GM19043 (cell line): ENCODE measurements at regions not wholly inside any gene's neighbourhood (a gene's known extent, or its start where the extent isn't known, plus 50 kb on each side); places are given as distances from the start of the nearest gene placed in this dataset.

Experiments used
- ATAC-seq: cut with Tn5 transposase; IDR thresholded peaks from one replicate; pipeline ENCODE4 v1.9.1; 2021; ENCODE audit warnings: low read depth; ENCODE audit not compliant: unreplicated experiment

- ATAC-seq: no peak
Measured at GRCh38 chr9:28528049-28528448, 954.8 kb upstream of the C9orf72 start.

GRCh38 chr9:28538132-28538531 lies 964.9 kb upstream of the C9orf72 start:
- no peak for ATAC-seq

GRCh38 chr9:28539434-28540070 lies 966.3 kb upstream of the C9orf72 start:
- ATAC-seq: no peak

- no peak for ATAC-seq
Measured at GRCh38 chr9:28542928-28543327, 969.6 kb upstream of the C9orf72 start.

GRCh38 chr9:28547527-28547926 lies 974.2 kb upstream of the C9orf72 start:
- no peak for ATAC-seq

GRCh38 chr9:28563291-28563934 lies 990.1 kb upstream of the C9orf72 start:
- ATAC-seq: no peak

- no peak for ATAC-seq
Measured at GRCh38 chr9:28583832-28584231, 1010.6 kb upstream of the C9orf72 start.

GRCh38 chr9:28584542-28584941 lies 1011.3 kb upstream of the C9orf72 start:
- no peak for ATAC-seq

GRCh38 chr9:28587052-28587451 lies 1013.8 kb upstream of the C9orf72 start:
- ATAC-seq: no peak

- no peak for ATAC-seq
Measured at GRCh38 chr9:28598408-28598807, 1025.1 kb upstream of the C9orf72 start.

GRCh38 chr9:28600226-28600625 lies 1026.9 kb upstream of the C9orf72 start:
- no peak for ATAC-seq

- ATAC-seq: no peak
Measured at GRCh38 chr9:28607843-28608242, 1034.6 kb upstream of the C9orf72 start.

- ATAC-seq: no peak
Measured at GRCh38 chr9:28610339-28610738, 1037.1 kb upstream of the C9orf72 start.

- no peak for ATAC-seq
Measured at GRCh38 chr9:28616310-28616709, 1043.0 kb upstream of the C9orf72 start.

GRCh38 chr9:28620011-28620410 lies 1046.7 kb upstream of the C9orf72 start:
- ATAC-seq: no peak

- ATAC-seq: no peak
Measured at GRCh38 chr9:28620661-28621060, 1047.4 kb upstream of the C9orf72 start.

- no peak for ATAC-seq
Measured at GRCh38 chr9:28624771-28625170, 1051.5 kb upstream of the C9orf72 start.

GRCh38 chr9:28628031-28628430 lies 1054.8 kb upstream of the C9orf72 start:
- no peak for ATAC-seq

GRCh38 chr9:28648723-28649122 lies 1075.4 kb upstream of the C9orf72 start:
- ATAC-seq: no peak

GRCh38 chr9:28650327-28650726 lies 1077.0 kb upstream of the C9orf72 start:
- no peak for ATAC-seq

- ATAC-seq: no peak
Measured at GRCh38 chr9:28651050-28651722, 1077.9 kb upstream of the C9orf72 start.

- no peak for ATAC-seq
Measured at GRCh38 chr9:28653216-28653615, 1079.9 kb upstream of the C9orf72 start.
